ENCODE measurements at regions not wholly inside any gene's neighbourhood (a gene's known extent, or its start where the extent isn't known, plus 50 kb on each side); places are given as distances from the start of the nearest gene placed in this dataset.

- TF ChIP-seq POLR2A (IDR thresholded peaks at IDR 0.05): no peak
- TF ChIP-seq CTCF (IDR thresholded peaks at IDR 0.05): no peak
Observed at GRCh38 chr3:82054849-82055248, 293.4 kb upstream of the GBE1 start.
